Heart right ventricle (tissue), 16 donors: ENCODE measurements at regions not wholly inside any gene's neighbourhood (a gene's known extent, or its start where the extent isn't known, plus 50 kb on each side); places are given as distances from the start of the nearest gene placed in this dataset.
"Not testable (repeated sequence)": the region's sequence is repeated elsewhere in the genome, so short reads cannot be mapped to it uniquely, and the experiment has no call there.

ENCODE experiments used
- ATAC-seq, 8 donors: fragments of 200-7000 bp; cut with Tn5 transposase; one replicate each; pipeline ENCODE4 v1.9.1; 2020; ENCODE audit warnings: mild to moderate bottlenecking in 8 of 8, moderate library complexity in 8 of 8, moderate number of reproducible peaks in 1 of 8
- DNase-seq, 2 donors: peaks; one replicate each; pipeline ENCODE4 v3.0.0-alpha.2; 2020
- H3K27ac ChIP-seq, 10 donors: fragments of 200-600 bp; sonication (generic) in 2 of 10; one replicate each; pipeline versions ENCODE4 v1.5.0 to v1.8.0; 2020 to 2022; ENCODE audit warnings: mild to moderate bottlenecking in 3 of 10
- H3K27me3 ChIP-seq, 7 donors: fragments of 200-600 bp; one replicate each; pipeline ENCODE4 v1.8.0; 2021 to 2022; ENCODE audit warnings: mild to moderate bottlenecking in 2 of 7
- H3K36me3 ChIP-seq, 9 donors: fragments of 200-600 bp; sonication (generic) in 1 of 9; one replicate each; pipeline versions ENCODE4 v1.5.0 to v1.8.0; 2020 to 2022; ENCODE audit warnings: mild to moderate bottlenecking in 2 of 9
- H3K4me1 ChIP-seq, 9 donors: fragments of 200-600 bp; sonication (generic) in 1 of 9; one replicate each; pipeline versions ENCODE4 v1.5.0 to v1.8.0; 2020 to 2022; ENCODE audit warnings: mild to moderate bottlenecking in 4 of 9
- H3K4me3 ChIP-seq, 10 donors: fragments of 200-600 bp; sonication (generic) in 2 of 10; one replicate each; pipeline versions ENCODE4 v1.5.0 to v1.8.0; 2020 to 2022; ENCODE audit warnings: mild to moderate bottlenecking in 7 of 10, moderate library complexity in 2 of 10
- H3K9me3 ChIP-seq, 11 donors: fragments of 200-600 bp in 10 of 11; sonication (generic) in 2 of 11; one replicate each; pipeline versions ENCODE4 v1.5.0 to v1.8.0; 2013 to 2022; ENCODE audit warnings: mild to moderate bottlenecking in 2 of 11, control low read depth in 1 of 11, moderate library complexity in 1 of 11
- whole genome bisulfite sequencing, 2 donors: extraction: QIAGEN DNeasy Blood & Tissue Kit; methylation state at CpG; one replicate each; pipeline ENCODE4 v1.1.7; 2013; ENCODE audit warnings: inconsistent platforms in 1 of 2; 5-methylcytosine and 5-hydroxymethylcytosine counted together
- intact Hi-C, 10 donors: fragments of 100-400 bp; cut with DNase I; formaldehyde crosslinking; loops; one replicate each; pipeline versions ENCODE4 v1.11.1 to v1.14.2; 2022
- TF ChIP-seq, protein P1 (sequence below), 9 donors: fragments of 200-600 bp; sonication (generic) in 2 of 9; IDR thresholded peaks; one replicate each; pipeline versions ENCODE4 v1.5.0 to v1.8.0; 2021 to 2022; ENCODE audit warnings: antibody characterized with exemption in 9 of 9, mild to moderate bottlenecking in 5 of 9, moderate library complexity in 1 of 9
- donor health status: Arrhythmogenic right ventricular cardiomyopathy.
- donor health status: ischemic (EF 13 %, LVEDD 7.1; RV severe dilation, severe dysfunction).
- donor health status: healthy with polysubstance abuse.
- donor health status: DM: no; HTN: yes; CAD: no.
- donor health status: DM: no; HTN: no; CAD: no.
- donor health status: ischemic (EF 25% LVEDD 6.9; RV normal size, moderate dysfunction).
- donor health status: ischemic (EF 25% LVEDD 5.7; RV mildly dilated, moderate dysfunction).
- donor health status: healthy.
- donor health status: DM: yes; HTN: yes; CAD: no.
- donor health status: Ischemic cardiomyopathy.
- donor health status: ischemic (EF 35%, LVEDD 5.7; RV mildly dilated, moderate dysfunction).
- donor health status: nonischemic (EF 11% LVEDD 7.7; RV severe dilation, severe dysfunction).
- donor health status: DM: yes; HTN: yes; CAD: no.
- donor health status: PGD.
- donor health status: ischemic (EF 29% LVEDD 5.4; RV normal size, mild dysfunction).
- donor health status: nonischemic (EF 23%, LVEDD 6.1; RV moderate dilation, normal function).

DNA sequence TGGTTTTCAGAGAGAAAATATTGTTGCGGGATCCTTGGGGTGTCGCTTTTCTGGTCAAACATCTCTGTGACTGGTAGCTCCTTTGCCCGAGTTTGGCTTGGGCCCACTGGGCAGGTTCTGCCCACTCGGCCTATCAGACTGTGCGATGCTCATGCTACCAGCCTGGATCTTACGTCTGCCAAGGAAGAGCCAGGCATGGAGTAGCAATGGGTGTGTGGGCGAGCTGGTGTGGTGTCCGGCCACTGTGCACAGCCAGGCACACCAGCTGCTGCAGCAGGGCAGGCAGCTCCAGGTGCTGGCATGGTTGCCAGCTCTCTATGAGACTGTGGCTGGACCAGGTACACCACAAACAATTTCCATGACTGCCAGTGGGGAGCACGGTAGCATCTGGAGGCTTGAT, 1351.8 kb upstream of the PCDH20 start:
- Histone ChIP-seq H3K9me3 (peaks cover 0 to 2% (median 0%) of the 10 kb centered on the region in 11 donors), H3K4me3 (no peak overlapping the region), H3K4me1 (no peaks in the 10 kb centered on the region), H3K27me3 (no peaks in the 10 kb centered on the region), H3K36me3 (no peaks in the 10 kb centered on the region), H3K27ac (no peak overlapping the region)
- DNase-seq = no peak
- no peak for ATAC-seq
- WGBS, 2 donors = 85% methylated on average over 9 of the region's 9 CpGs
- TF ChIP-seq, protein P1, sequence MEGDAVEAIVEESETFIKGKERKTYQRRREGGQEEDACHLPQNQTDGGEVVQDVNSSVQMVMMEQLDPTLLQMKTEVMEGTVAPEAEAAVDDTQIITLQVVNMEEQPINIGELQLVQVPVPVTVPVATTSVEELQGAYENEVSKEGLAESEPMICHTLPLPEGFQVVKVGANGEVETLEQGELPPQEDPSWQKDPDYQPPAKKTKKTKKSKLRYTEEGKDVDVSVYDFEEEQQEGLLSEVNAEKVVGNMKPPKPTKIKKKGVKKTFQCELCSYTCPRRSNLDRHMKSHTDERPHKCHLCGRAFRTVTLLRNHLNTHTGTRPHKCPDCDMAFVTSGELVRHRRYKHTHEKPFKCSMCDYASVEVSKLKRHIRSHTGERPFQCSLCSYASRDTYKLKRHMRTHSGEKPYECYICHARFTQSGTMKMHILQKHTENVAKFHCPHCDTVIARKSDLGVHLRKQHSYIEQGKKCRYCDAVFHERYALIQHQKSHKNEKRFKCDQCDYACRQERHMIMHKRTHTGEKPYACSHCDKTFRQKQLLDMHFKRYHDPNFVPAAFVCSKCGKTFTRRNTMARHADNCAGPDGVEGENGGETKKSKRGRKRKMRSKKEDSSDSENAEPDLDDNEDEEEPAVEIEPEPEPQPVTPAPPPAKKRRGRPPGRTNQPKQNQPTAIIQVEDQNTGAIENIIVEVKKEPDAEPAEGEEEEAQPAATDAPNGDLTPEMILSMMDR (IDR thresholded peaks at IDR 0.05) = no peak
- intact Hi-C loops = no loop called here

DNA sequence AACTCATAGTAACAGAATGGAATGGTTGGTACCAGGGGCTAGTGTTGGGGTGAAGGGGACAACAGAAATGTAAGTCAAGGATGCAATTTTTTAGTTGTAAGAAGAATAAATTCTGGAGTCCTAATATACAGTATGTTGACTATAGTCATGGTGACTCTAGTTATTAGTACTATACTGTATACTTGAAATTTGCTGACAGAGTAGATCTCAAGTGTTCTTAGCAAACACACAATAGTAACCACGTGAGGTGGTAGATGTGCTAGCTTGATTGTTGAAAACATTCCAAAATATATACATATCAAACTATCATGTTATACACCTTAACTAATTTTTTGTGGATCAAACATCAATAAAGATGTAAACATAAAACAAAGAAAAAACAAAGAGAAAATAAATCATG, 1345.1 kb upstream of the PCDH20 start:
- TF ChIP-seq, protein P1 (IDR thresholded peaks at IDR 0.05) = no peak
- no peak overlapping the region for H3K4me3 ChIP-seq
- H3K36me3 ChIP-seq = no peaks in the 10 kb centered on the region
- WGBS, 2 donors = 56 to 63% methylated on average over 1 of the region's 1 CpG
- no peak for DNase-seq
- H3K27ac ChIP-seq = no peak overlapping the region
- intact Hi-C loops = no loop called here
- no peak for ATAC-seq
- no peaks in the 10 kb centered on the region for H3K4me1 ChIP-seq
- peaks cover 0 to 26% (median 3%) of the 10 kb centered on the region in 11 donors for H3K9me3 ChIP-seq
- H3K27me3 ChIP-seq = no peaks in the 10 kb centered on the region

DNA sequence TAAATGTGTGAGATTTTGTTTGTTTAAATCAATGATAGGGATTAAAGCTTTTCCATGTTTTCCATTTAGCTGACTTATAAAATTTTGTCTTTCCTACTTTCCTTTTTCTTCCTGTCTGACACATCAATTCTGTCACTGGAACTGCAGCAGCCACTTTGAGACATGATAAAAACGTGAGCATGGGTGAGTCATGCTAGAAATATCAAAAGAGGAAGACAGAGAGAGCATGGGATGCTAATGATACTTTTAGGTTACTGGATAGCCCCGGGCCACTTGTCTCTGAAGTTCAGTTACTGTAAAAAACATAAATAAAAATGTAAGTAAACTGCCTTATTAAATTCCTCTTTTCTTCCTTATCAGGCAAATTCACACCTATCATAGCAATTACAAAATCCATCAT, 1332.0 kb upstream of the PCDH20 start:
- Histone ChIP-seq H3K27me3 (no peaks in the 10 kb centered on the region), H3K4me1 (no peaks in the 10 kb centered on the region), H3K36me3 (no peaks in the 10 kb centered on the region), H3K4me3 (no peak overlapping the region), H3K9me3 (peaks cover 0 to 14% (median 0%) of the 10 kb centered on the region in 11 donors), H3K27ac (no peak overlapping the region)
- intact Hi-C loops = no loop called here
- 10 to 13% methylated on average over 2 of the region's 2 CpGs for WGBS, 2 donors
- no peak for DNase-seq
- TF ChIP-seq, protein P1 (IDR thresholded peaks at IDR 0.05) = no peak
- no peak for ATAC-seq

DNA sequence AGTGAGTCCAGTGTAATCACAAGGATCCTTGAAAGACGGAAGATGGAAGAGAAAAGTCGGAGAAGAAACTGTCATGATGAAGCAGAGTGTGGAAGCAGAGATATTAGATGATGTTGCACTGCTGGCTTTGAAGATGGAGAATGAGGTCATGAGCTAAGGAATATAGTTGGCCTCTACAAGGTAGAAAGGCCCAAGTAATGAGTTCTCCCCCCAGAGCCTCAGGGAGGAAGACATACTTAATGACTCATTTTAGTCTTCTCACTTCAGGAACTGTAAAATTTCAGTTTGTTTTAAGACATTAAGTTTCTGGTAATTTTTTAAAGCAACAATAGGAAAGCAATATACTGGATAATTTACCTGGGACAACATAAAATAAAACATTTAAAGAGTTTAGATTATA, 1331.5 kb upstream of the PCDH20 start:
- H3K9me3 ChIP-seq = peaks cover 0 to 14% (median 0%) of the 10 kb centered on the region in 11 donors
- intact Hi-C loops = no loop called here
- ATAC-seq (no peak), DNase-seq (no peak)
- TF ChIP-seq, protein P1 (IDR thresholded peaks at IDR 0.05) = no peak
- H3K27me3 ChIP-seq = no peaks in the 10 kb centered on the region
- H3K4me3 ChIP-seq = no peak overlapping the region
- no peak overlapping the region for H3K27ac ChIP-seq
- H3K4me1 ChIP-seq = no peaks in the 10 kb centered on the region
- WGBS, 2 donors = 81 to 93% methylated on average over 2 of the region's 2 CpGs
- H3K36me3 ChIP-seq = no peaks in the 10 kb centered on the region

DNA sequence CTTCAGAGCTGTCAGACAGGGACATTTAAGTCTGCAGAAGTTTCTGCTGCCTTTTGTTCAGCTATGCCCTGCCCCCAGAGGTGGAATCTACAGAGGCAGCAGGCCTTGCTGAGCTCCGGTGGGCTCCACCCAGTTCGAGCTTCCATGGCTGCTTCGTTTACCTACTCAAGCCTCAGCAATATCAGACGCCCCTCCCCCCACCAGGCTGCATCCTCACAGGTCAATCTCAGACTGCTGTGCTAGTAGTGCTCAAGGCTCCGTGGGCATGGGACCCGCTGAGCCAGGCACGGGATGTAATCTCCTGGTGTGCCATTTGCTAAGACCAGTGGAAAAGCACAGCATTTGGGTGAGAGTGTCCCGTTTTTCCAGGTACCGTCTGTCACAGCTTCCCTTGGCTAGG, 1314.1 kb upstream of the PCDH20 start:
- ATAC-seq, H3K4me3 ChIP-seq, H3K27ac ChIP-seq, H3K36me3 ChIP-seq, DNase-seq, intact Hi-C loops, H3K4me1 ChIP-seq, H3K27me3 ChIP-seq: not testable (repeated sequence)
- H3K9me3 ChIP-seq = peaks cover 0 to 50% (median 0%) of the 10 kb centered on the region in 11 donors
- 82 to 85% methylated on average over 9 of the region's 9 CpGs for WGBS, 2 donors
